Endodermal cell (in vitro differentiated cells): ENCODE measurements at regions not wholly inside any gene's neighbourhood (a gene's known extent, or its start where the extent isn't known, plus 50 kb on each side); places are given as distances from the start of the nearest gene placed in this dataset.

ENCODE experiments used
- DNase-seq: peaks from one replicate; pipeline ENCODE4 v3.0.0-alpha.2; 2017
- H3K27ac ChIP-seq: 2 replicates; pipeline ENCODE4 v1.5.1; 2013; ENCODE audit warnings: mild to moderate bottlenecking, low read depth, low read length, moderate library complexity
- H3K27me3 ChIP-seq: 2 replicates; pipeline ENCODE4 v1.6.1; 2013; ENCODE audit warnings: mild to moderate bottlenecking, low read length, moderate library complexity; ENCODE audit not compliant: insufficient read depth, control insufficient read depth, poor library complexity, severe bottlenecking
- H3K36me3 ChIP-seq: 2 replicates; pipeline ENCODE4 v1.7.0; 2013; ENCODE audit warnings: mild to moderate bottlenecking, low read length, moderate library complexity; ENCODE audit not compliant: control insufficient read depth, insufficient read depth
- H3K4me1 ChIP-seq: one replicate; pipeline ENCODE4 v1.7.0; 2013; ENCODE audit warnings: low read length; ENCODE audit not compliant: control insufficient read depth, insufficient read depth
- H3K4me3 ChIP-seq: 2 replicates; pipeline ENCODE4 v1.5.1; 2013; ENCODE audit warnings: mild to moderate bottlenecking, low read length, moderate library complexity
- H3K9ac ChIP-seq: 2 replicates; pipeline ENCODE4 v1.6.1; 2013; ENCODE audit warnings: mild to moderate bottlenecking, low read length, moderate library complexity; ENCODE audit not compliant: poor library complexity, severe bottlenecking; ENCODE audit errors: extremely low read depth
- H3K9me3 ChIP-seq: 2 replicates; pipeline ENCODE4 v1.6.1; 2013; ENCODE audit warnings: mild to moderate bottlenecking, low read length, moderate library complexity; ENCODE audit not compliant: control insufficient read depth
- H3K27ac Mint-ChIP-seq: 2 replicates; pipeline ENCODE4 v1.8.0; 2020; ENCODE audit warnings: mixed read lengths
- H3K27me3 Mint-ChIP-seq: 2 replicates; pipeline ENCODE4 v1.8.0; 2021; ENCODE audit warnings: mild to moderate bottlenecking, mixed read lengths; ENCODE audit not compliant: insufficient read depth
- H3K36me3 Mint-ChIP-seq: 2 replicates; pipeline ENCODE4 v1.8.0; 2020; ENCODE audit warnings: low read depth, mixed read lengths
- H3K4me1 Mint-ChIP-seq: 2 replicates; pipeline ENCODE4 v1.8.0; 2020; ENCODE audit warnings: mixed read lengths
- H3K4me3 Mint-ChIP-seq: 2 replicates; pipeline ENCODE4 v1.8.0; 2020; ENCODE audit warnings: mild to moderate bottlenecking, moderate library complexity, mixed read lengths
- H3K9me3 Mint-ChIP-seq: 2 replicates; pipeline ENCODE4 v1.8.0; 2020; ENCODE audit warnings: mild to moderate bottlenecking, mixed read lengths
- WGBS, 2 experiments: methylation state at CpG; one replicate each; pipeline versions ENCODE4 v1.1.5 to v1.1.7; 2013; ENCODE audit warnings: missing lambda C conversion rate in 2 of 2, mixed read lengths in 1 of 2; ENCODE audit not compliant: insufficient coverage in 1 of 2, insufficient read length in 1 of 2; 5-methylcytosine and 5-hydroxymethylcytosine counted together
- TF ChIP-seq, protein P1 (sequence below): fragments of 200-600 bp; sonication (generic); conservative IDR thresholded peaks from 2 replicates; pipeline ENCODE4 v1.5.0; 2021; ENCODE audit warnings: antibody characterized with exemption, mild to moderate bottlenecking

DNA sequence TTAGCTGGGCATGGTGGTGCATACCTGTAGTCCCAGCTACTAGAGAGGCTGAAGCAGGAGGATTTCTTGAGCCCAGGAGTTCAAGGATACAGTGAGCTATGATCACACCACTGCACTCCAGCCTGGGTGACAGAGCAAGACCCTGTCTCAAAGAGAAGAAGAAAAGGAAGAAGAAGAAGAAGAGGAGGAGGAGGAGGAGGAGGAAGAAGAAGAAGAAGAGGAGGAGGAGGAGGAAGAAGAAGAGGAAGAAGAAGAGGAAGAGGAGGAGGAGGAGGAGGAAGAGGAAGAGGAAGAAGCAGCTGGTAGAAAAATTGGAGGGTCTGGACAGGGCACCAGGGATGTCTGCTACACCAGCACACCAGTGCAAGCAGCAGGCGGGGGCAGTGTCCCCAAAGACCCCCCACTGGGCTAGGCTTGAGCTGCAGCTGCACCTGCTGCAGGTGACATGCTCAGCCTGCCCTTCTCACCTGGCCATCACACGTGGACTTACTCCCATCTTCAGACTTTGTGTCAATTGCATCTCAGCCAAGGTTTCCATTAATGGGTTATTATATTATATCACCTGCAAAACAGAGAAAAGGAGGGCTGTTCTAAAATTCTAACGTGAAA lies 180.9 kb upstream of the ZNF507 start:
- Histone ChIP-seq H3K4me1 (no peaks in the 10 kb centered on the region), H3K9ac (no peak overlapping the region), H3K27ac (no peak overlapping the region), H3K9me3 (no peaks in the 10 kb centered on the region), H3K36me3 (no peaks in the 10 kb centered on the region), H3K27me3 (no peaks in the 10 kb centered on the region), H3K4me3 (no peak overlapping the region)
- WGBS, 2 experiments, result 84 to 100% methylated on average over 1 to 3 of the region's 3 CpGs
- TF ChIP-seq, protein P1, sequence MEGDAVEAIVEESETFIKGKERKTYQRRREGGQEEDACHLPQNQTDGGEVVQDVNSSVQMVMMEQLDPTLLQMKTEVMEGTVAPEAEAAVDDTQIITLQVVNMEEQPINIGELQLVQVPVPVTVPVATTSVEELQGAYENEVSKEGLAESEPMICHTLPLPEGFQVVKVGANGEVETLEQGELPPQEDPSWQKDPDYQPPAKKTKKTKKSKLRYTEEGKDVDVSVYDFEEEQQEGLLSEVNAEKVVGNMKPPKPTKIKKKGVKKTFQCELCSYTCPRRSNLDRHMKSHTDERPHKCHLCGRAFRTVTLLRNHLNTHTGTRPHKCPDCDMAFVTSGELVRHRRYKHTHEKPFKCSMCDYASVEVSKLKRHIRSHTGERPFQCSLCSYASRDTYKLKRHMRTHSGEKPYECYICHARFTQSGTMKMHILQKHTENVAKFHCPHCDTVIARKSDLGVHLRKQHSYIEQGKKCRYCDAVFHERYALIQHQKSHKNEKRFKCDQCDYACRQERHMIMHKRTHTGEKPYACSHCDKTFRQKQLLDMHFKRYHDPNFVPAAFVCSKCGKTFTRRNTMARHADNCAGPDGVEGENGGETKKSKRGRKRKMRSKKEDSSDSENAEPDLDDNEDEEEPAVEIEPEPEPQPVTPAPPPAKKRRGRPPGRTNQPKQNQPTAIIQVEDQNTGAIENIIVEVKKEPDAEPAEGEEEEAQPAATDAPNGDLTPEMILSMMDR, result no peak
- DNase-seq, result no peak
- H3K27me3 Mint-ChIP-seq, result no peaks in the 10 kb centered on the region
- H3K36me3 Mint-ChIP-seq, result no peaks in the 10 kb centered on the region
- H3K9me3 Mint-ChIP-seq, result peaks cover 7% of the 10 kb centered on the region
- no peak overlapping the region for H3K27ac Mint-ChIP-seq
- no peak overlapping the region for H3K4me3 Mint-ChIP-seq
- no peaks in the 10 kb centered on the region for H3K4me1 Mint-ChIP-seq

DNA sequence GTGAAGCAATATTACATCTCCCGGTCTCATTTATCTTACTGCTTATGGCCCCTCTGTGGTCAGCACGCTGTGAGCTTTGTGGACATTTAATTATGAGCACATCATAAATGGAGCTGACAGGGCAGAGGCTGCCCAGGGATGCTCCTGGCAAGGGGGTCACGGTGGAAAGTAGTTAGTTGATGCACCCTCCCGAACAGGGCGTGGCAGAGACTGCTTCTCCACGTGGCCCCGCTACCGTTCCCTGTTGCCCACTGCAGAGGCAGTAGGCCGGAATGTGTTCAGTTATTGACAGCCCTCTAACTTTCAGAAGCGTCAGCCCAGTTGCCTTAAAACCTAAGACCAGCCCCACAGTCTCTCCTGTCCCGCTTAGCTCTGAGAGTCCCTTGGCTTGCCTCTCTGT lies 180.3 kb upstream of the ZNF507 start:
- Mint-ChIP-seq H3K27me3 (no peaks in the 10 kb centered on the region), H3K27ac (no peak overlapping the region), H3K4me3 (no peak overlapping the region), H3K4me1 (no peaks in the 10 kb centered on the region), H3K9me3 (peaks cover under 1% of the 10 kb centered on the region), H3K36me3 (no peaks in the 10 kb centered on the region)
- WGBS, 2 experiments, result 82 to 97% methylated on average over 10 to 11 of the region's 11 CpGs
- H3K9ac ChIP-seq, result no peak overlapping the region
- no peaks in the 10 kb centered on the region for H3K4me1 ChIP-seq
- TF ChIP-seq, protein P1, result no peak
- DNase-seq, result no peak
- no peaks in the 10 kb centered on the region for H3K27me3 ChIP-seq
- H3K9me3 ChIP-seq, result no peaks in the 10 kb centered on the region
- H3K27ac ChIP-seq, result no peak overlapping the region
- no peaks in the 10 kb centered on the region for H3K36me3 ChIP-seq
- H3K4me3 ChIP-seq, result no peak overlapping the region

DNA sequence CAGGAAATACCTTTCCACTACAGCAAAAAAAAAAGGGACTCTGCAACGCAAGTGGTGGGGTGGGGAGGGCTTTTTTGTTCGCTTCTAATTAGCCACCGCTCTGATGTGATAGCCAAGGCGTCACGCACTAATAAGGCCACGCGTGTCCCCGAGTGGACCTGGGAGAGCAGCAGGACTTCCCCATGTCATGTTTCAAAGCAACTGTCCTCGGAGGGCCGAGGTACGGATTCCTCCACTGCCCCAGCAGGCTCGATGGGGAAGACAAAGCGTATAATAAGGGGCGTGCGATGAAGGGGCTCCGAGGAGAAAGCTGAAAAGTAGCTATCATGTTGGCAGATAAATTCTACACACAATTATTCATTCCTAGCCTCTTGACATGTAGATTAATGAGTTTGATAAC lies 179.7 kb upstream of the ZNF507 start:
- no peak overlapping the region for H3K9ac ChIP-seq
- TF ChIP-seq, protein P1, result no peak
- H3K4me1 Mint-ChIP-seq, result no peaks in the 10 kb centered on the region
- H3K4me1 ChIP-seq, result no peaks in the 10 kb centered on the region
- no peaks in the 10 kb centered on the region for H3K27me3 ChIP-seq
- no peaks in the 10 kb centered on the region for H3K36me3 ChIP-seq
- DNase-seq, result no peak
- H3K9me3 Mint-ChIP-seq, result no peaks in the 10 kb centered on the region
- H3K27ac Mint-ChIP-seq, result no peak overlapping the region
- H3K36me3 Mint-ChIP-seq, result no peaks in the 10 kb centered on the region
- no peak overlapping the region for H3K4me3 Mint-ChIP-seq
- no peak overlapping the region for H3K27ac ChIP-seq
- 91 to 97% methylated on average over 11 to 13 of the region's 16 CpGs for WGBS, 2 experiments
- H3K4me3 ChIP-seq, result no peak overlapping the region
- no peaks in the 10 kb centered on the region for H3K27me3 Mint-ChIP-seq
- no peaks in the 10 kb centered on the region for H3K9me3 ChIP-seq
